HEK293 (cell line): ENCODE measurements at regions not wholly inside any gene's neighbourhood (a gene's known extent, or its start where the extent isn't known, plus 50 kb on each side); places are given as distances from the start of the nearest gene placed in this dataset.

Experiments
- CTCF ChIA-PET: fragments of 350-600 bp; formaldehyde crosslinking; extraction: SDS; loops from one replicate; lab custom pipeline; 2021; ENCODE audit warnings: antibody characterized with exemption; lab: Yijun Ruan, JAX
- POLR2A ChIA-PET: fragments of 300-600 bp; formaldehyde crosslinking; extraction: SDS; loops from one replicate; lab custom pipeline; 2020; ENCODE audit warnings: antibody characterized with exemption, inconsistent platforms; lab: Yijun Ruan, JAX
- H3K27ac ChIP-seq: fragments of 200-500 bp; sonication (Bioruptor generic); 2 replicates; pipeline ENCODE4 v1.5.1; 2014; ENCODE audit warnings: low read depth, low read length, control low read depth, inconsistent platforms; ENCODE audit errors: extremely low read depth
- H3K36me3 ChIP-seq, 2 experiments: fragments of 200-500 bp in 1 of 2; sonication (Bioruptor generic) in 1 of 2; 1 replicate in 1 of 2; 2 replicates in 1 of 2; pipeline ENCODE4 v1.5.1; 2014 to 2017; ENCODE audit warnings: inconsistent platforms in 2 of 2, low read length in 2 of 2; ENCODE audit not compliant: control insufficient read depth in 2 of 2, insufficient read depth in 1 of 2
- H3K4me1 ChIP-seq: fragments of 200-500 bp; sonication (Bioruptor generic); 2 replicates; pipeline ENCODE4 v1.5.1; 2014; ENCODE audit warnings: mild to moderate bottlenecking, low read length, inconsistent platforms; ENCODE audit not compliant: control insufficient read depth, insufficient read depth
- H3K4me3 ChIP-seq: 2 replicates; pipeline ENCODE4 v1.5.1; 2011; ENCODE audit warnings: low read depth, mild to moderate bottlenecking, control low read depth, low read length, moderate library complexity
- H3K9me3 ChIP-seq: fragments of 200-500 bp; sonication (Bioruptor generic); 2 replicates; pipeline ENCODE4 v1.5.1; 2014; ENCODE audit warnings: low read depth, low read length, inconsistent platforms; ENCODE audit not compliant: control insufficient read depth, insufficient read depth
- BCL11A ChIP-seq: fragments of 450-650 bp; formaldehyde crosslinking; IDR thresholded peaks from 2 replicates; pipeline ENCODE4 v1.5.1; 2016; ENCODE audit warnings: low read depth, missing biosample characterization, missing genetic modification characterization
- FEZF1 ChIP-seq: fragments of 450-650 bp; formaldehyde crosslinking; IDR thresholded peaks from 2 replicates; pipeline ENCODE4 v1.5.1; 2016; ENCODE audit warnings: missing biosample characterization, missing genetic modification characterization
- IKZF3 ChIP-seq: fragments of 450-650 bp; IDR thresholded peaks from 2 replicates; pipeline ENCODE4 v1.5.0; 2018; ENCODE audit warnings: missing biosample characterization, mild to moderate bottlenecking, missing genetic modification characterization, moderate library complexity
- KLF10 ChIP-seq: fragments of 450-650 bp; IDR thresholded peaks from 2 replicates; pipeline ENCODE4 v1.5.1; 2018; ENCODE audit warnings: missing biosample characterization, mild to moderate bottlenecking, missing genetic modification characterization
- KLF8 ChIP-seq: fragments of 450-650 bp; formaldehyde crosslinking; IDR thresholded peaks from 2 replicates; pipeline ENCODE4 v1.5.1; 2016; ENCODE audit warnings: missing biosample characterization, missing genetic modification characterization
- OVOL3 ChIP-seq: fragments of 450-650 bp; formaldehyde crosslinking; IDR thresholded peaks from 2 replicates; pipeline ENCODE4 v1.5.1; 2016; ENCODE audit warnings: missing biosample characterization, missing genetic modification characterization
- ZEB2 ChIP-seq: fragments of 450-650 bp; formaldehyde crosslinking; IDR thresholded peaks from 2 replicates; pipeline ENCODE4 v1.5.1; 2016; ENCODE audit warnings: missing biosample characterization, missing genetic modification characterization
- ZNF335 ChIP-seq: fragments of 450-650 bp; formaldehyde crosslinking; conservative IDR thresholded peaks from 2 replicates; pipeline ENCODE4 v1.5.1; 2016; ENCODE audit warnings: missing biosample characterization, missing genetic modification characterization
- ZNF48 ChIP-seq: fragments of 450-650 bp; formaldehyde crosslinking; IDR thresholded peaks from 2 replicates; pipeline ENCODE4 v1.5.1; 2016; ENCODE audit warnings: missing biosample characterization, missing genetic modification characterization
- ZNF510 ChIP-seq: fragments of 450-650 bp; formaldehyde crosslinking; IDR thresholded peaks from 2 replicates; pipeline ENCODE4 v1.5.1; 2018; ENCODE audit warnings: mild to moderate bottlenecking, missing genetic modification characterization, missing biosample characterization; ENCODE audit not compliant: insufficient replicate concordance
- ZNF548 ChIP-seq: fragments of 450-650 bp; formaldehyde crosslinking; IDR thresholded peaks from 2 replicates; pipeline ENCODE4 v1.5.1; 2016; ENCODE audit warnings: missing biosample characterization, missing genetic modification characterization
- ZNF600 ChIP-seq: fragments of 450-650 bp; formaldehyde crosslinking; IDR thresholded peaks from 2 replicates; pipeline ENCODE4 v1.5.1; 2016; ENCODE audit warnings: missing biosample characterization, missing genetic modification characterization
- ZNF626 ChIP-seq: fragments of 450-650 bp; sonication (Bioruptor Pico); formaldehyde crosslinking; IDR thresholded peaks from 2 replicates; pipeline ENCODE4 v1.5.1; 2018; ENCODE audit warnings: missing biosample characterization, missing genetic modification characterization, inconsistent platforms
- ZNF664 ChIP-seq: fragments of 450-650 bp; formaldehyde crosslinking; IDR thresholded peaks from 2 replicates; pipeline ENCODE4 v1.5.1; 2016; ENCODE audit warnings: missing biosample characterization, missing genetic modification characterization
- TF ChIP-seq, protein P1 (sequence below): fragments of 450-650 bp; formaldehyde crosslinking; conservative IDR thresholded peaks from 2 replicates; pipeline ENCODE4 v1.5.1; 2016; ENCODE audit warnings: low read depth, missing biosample characterization, missing genetic modification characterization
- TF ChIP-seq, protein P2 (sequence below): fragments of 450-650 bp; formaldehyde crosslinking; IDR thresholded peaks from 2 replicates; pipeline ENCODE4 v1.5.1; 2017; ENCODE audit warnings: missing biosample characterization, missing genetic modification characterization
- TF ChIP-seq, protein P3 (sequence below): fragments of 450-650 bp; formaldehyde crosslinking; IDR thresholded peaks from 2 replicates; pipeline ENCODE4 v1.5.1; 2016; ENCODE audit warnings: missing biosample characterization, missing genetic modification characterization, borderline replicate concordance
- TF ChIP-seq, protein P4 (sequence below): fragments of 450-650 bp; formaldehyde crosslinking; IDR thresholded peaks from 2 replicates; pipeline ENCODE4 v1.5.1; 2017; ENCODE audit warnings: missing biosample characterization, missing genetic modification characterization
- TF ChIP-seq, protein P5 (sequence below): fragments of 450-650 bp; formaldehyde crosslinking; conservative IDR thresholded peaks from 2 replicates; pipeline ENCODE4 v1.5.1; 2016; ENCODE audit warnings: low read depth, missing biosample characterization, missing genetic modification characterization
- TF ChIP-seq, protein P6 (sequence below): fragments of 450-650 bp; IDR thresholded peaks from 2 replicates; pipeline ENCODE4 v1.5.1; 2018; ENCODE audit warnings: missing biosample characterization, mild to moderate bottlenecking, missing genetic modification characterization

DNA sequence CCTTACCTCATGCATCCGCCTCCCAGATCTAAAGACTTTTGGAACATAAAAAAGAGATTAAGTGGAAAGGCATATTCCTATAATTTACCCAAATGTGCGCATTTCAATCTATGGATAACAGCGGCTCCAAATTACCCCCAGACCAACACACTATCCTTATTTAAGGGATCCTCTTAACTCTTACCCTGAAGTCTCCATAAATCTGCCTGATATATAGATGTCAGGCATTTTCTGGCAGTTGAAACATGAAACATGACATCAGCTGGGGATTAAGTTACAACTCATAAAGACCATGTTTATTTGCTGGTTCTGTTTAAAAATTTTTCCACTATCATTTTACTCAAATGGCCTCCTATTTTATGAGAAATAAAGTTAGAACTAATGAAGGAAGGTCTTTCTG lies 478.5 kb upstream of the SALL1 start:
- H3K4me1 ChIP-seq: peaks cover 10% of the 10 kb centered on the region
- ChIA-PET POLR2A (no interaction called here), CTCF (interaction anchor here (0.6 kb wide), 1 partner anchor 252 kb away, joined by 4 read pairs; no protein-coding TSS in a partner anchor)
- no peak overlapping the region for H3K4me3 ChIP-seq
- H3K36me3 ChIP-seq: no peaks in the 10 kb centered on the region
- peak overlapping the region; percentile 40; the same call in 1 of the 2 replicates for H3K27ac ChIP-seq
- H3K9me3 ChIP-seq: no peaks in the 10 kb centered on the region
- TF ChIP-seq ZEB2 (tag by site-specific recombination) (peak; percentile 86), ZNF335 (tag by site-specific recombination) (peak; percentile 67), ZNF548 (tag by site-specific recombination) (no peak), ZNF600 (tag by site-specific recombination) (no peak), BCL11A (tag by site-specific recombination) (no peak), KLF10 (no peak), ZNF510 (tag by site-specific recombination) (no peak), IKZF3 (tag by site-specific recombination) (0 out of 2 replicates have a peak, but pooled peaks have one; percentile 35), ZNF626 (0 out of 2 replicates have a peak, but pooled peaks have one; percentile 47), ZNF48 (tag by site-specific recombination) (no peak), OVOL3 (peak; percentile 28; the same call in 1 of the 2 replicates), FEZF1 (tag by site-specific recombination) (peak; percentile 92), ZNF664 (tag by site-specific recombination) (peak; percentile 19; the same call in 1 of the 2 replicates), KLF8 (tag by site-specific recombination) (no peak)
- TF ChIP-seq, protein P1, sequence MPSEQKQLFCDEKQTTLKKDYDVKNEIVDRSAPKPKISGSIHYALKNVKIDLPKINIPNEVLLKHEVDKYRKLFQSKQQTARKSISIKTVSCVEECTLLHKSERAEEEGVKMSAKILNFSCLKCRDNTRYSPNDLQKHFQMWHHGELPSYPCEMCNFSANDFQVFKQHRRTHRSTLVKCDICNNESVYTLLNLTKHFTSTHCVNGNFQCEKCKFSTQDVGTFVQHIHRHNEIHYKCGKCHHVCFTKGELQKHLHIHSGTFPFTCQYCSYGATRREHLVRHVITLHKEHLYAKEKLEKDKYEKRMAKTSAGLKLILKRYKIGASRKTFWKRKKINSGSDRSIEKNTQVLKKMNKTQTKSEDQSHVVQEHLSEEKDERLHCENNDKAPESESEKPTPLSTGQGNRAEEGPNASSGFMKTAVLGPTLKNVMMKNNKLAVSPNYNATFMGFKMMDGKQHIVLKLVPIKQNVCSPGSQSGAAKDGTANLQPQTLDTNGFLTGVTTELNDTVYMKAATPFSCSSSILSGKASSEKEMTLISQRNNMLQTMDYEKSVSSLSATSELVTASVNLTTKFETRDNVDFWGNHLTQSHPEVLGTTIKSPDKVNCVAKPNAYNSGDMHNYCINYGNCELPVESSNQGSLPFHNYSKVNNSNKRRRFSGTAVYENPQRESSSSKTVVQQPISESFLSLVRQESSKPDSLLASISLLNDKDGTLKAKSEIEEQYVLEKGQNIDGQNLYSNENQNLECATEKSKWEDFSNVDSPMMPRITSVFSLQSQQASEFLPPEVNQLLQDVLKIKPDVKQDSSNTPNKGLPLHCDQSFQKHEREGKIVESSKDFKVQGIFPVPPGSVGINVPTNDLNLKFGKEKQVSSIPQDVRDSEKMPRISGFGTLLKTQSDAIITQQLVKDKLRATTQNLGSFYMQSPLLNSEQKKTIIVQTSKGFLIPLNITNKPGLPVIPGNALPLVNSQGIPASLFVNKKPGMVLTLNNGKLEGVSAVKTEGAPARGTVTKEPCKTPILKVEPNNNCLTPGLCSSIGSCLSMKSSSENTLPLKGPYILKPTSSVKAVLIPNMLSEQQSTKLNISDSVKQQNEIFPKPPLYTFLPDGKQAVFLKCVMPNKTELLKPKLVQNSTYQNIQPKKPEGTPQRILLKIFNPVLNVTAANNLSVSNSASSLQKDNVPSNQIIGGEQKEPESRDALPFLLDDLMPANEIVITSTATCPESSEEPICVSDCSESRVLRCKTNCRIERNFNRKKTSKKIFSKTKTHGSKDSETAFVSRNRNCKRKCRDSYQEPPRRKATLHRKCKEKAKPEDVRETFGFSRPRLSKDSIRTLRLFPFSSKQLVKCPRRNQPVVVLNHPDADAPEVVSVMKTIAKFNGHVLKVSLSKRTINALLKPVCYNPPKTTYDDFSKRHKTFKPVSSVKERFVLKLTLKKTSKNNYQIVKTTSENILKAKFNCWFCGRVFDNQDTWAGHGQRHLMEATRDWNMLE: 0 out of 2 replicates have a peak, but pooled peaks have one; percentile 28
- TF ChIP-seq, protein P2, sequence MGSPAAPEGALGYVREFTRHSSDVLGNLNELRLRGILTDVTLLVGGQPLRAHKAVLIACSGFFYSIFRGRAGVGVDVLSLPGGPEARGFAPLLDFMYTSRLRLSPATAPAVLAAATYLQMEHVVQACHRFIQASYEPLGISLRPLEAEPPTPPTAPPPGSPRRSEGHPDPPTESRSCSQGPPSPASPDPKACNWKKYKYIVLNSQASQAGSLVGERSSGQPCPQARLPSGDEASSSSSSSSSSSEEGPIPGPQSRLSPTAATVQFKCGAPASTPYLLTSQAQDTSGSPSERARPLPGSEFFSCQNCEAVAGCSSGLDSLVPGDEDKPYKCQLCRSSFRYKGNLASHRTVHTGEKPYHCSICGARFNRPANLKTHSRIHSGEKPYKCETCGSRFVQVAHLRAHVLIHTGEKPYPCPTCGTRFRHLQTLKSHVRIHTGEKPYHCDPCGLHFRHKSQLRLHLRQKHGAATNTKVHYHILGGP (tag by site-specific recombination): 0 out of 2 replicates have a peak, but pooled peaks have one; percentile 30
- TF ChIP-seq, protein P3, sequence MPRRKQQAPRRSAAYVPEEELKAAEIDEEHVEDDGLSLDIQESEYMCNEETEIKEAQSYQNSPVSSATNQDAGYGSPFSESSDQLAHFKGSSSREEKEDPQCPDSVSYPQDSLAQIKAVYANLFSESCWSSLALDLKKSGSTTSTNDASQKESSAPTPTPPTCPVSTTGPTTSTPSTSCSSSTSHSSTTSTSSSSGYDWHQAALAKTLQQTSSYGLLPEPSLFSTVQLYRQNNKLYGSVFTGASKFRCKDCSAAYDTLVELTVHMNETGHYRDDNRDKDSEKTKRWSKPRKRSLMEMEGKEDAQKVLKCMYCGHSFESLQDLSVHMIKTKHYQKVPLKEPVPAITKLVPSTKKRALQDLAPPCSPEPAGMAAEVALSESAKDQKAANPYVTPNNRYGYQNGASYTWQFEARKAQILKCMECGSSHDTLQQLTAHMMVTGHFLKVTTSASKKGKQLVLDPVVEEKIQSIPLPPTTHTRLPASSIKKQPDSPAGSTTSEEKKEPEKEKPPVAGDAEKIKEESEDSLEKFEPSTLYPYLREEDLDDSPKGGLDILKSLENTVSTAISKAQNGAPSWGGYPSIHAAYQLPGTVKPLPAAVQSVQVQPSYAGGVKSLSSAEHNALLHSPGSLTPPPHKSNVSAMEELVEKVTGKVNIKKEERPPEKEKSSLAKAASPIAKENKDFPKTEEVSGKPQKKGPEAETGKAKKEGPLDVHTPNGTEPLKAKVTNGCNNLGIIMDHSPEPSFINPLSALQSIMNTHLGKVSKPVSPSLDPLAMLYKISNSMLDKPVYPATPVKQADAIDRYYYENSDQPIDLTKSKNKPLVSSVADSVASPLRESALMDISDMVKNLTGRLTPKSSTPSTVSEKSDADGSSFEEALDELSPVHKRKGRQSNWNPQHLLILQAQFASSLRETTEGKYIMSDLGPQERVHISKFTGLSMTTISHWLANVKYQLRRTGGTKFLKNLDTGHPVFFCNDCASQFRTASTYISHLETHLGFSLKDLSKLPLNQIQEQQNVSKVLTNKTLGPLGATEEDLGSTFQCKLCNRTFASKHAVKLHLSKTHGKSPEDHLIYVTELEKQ (tag by site-specific recombination): peak; percentile 92
- TF ChIP-seq, protein P4, sequence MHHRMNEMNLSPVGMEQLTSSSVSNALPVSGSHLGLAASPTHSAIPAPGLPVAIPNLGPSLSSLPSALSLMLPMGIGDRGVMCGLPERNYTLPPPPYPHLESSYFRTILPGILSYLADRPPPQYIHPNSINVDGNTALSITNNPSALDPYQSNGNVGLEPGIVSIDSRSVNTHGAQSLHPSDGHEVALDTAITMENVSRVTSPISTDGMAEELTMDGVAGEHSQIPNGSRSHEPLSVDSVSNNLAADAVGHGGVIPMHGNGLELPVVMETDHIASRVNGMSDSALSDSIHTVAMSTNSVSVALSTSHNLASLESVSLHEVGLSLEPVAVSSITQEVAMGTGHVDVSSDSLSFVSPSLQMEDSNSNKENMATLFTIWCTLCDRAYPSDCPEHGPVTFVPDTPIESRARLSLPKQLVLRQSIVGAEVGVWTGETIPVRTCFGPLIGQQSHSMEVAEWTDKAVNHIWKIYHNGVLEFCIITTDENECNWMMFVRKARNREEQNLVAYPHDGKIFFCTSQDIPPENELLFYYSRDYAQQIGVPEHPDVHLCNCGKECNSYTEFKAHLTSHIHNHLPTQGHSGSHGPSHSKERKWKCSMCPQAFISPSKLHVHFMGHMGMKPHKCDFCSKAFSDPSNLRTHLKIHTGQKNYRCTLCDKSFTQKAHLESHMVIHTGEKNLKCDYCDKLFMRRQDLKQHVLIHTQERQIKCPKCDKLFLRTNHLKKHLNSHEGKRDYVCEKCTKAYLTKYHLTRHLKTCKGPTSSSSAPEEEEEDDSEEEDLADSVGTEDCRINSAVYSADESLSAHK (tag by site-specific recombination): peak; percentile 70
- TF ChIP-seq, protein P5, sequence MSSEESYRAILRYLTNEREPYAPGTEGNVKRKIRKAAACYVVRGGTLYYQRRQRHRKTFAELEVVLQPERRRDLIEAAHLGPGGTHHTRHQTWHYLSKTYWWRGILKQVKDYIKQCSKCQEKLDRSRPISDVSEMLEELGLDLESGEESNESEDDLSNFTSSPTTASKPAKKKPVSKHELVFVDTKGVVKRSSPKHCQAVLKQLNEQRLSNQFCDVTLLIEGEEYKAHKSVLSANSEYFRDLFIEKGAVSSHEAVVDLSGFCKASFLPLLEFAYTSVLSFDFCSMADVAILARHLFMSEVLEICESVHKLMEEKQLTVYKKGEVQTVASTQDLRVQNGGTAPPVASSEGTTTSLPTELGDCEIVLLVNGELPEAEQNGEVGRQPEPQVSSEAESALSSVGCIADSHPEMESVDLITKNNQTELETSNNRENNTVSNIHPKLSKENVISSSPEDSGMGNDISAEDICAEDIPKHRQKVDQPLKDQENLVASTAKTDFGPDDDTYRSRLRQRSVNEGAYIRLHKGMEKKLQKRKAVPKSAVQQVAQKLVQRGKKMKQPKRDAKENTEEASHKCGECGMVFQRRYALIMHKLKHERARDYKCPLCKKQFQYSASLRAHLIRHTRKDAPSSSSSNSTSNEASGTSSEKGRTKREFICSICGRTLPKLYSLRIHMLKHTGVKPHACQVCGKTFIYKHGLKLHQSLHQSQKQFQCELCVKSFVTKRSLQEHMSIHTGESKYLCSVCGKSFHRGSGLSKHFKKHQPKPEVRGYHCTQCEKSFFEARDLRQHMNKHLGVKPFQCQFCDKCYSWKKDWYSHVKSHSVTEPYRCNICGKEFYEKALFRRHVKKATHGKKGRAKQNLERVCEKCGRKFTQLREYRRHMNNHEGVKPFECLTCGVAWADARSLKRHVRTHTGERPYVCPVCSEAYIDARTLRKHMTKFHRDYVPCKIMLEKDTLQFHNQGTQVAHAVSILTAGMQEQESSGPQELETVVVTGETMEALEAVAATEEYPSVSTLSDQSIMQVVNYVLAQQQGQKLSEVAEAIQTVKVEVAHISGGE (tag by site-specific recombination): no peak
- TF ChIP-seq, protein P6, sequence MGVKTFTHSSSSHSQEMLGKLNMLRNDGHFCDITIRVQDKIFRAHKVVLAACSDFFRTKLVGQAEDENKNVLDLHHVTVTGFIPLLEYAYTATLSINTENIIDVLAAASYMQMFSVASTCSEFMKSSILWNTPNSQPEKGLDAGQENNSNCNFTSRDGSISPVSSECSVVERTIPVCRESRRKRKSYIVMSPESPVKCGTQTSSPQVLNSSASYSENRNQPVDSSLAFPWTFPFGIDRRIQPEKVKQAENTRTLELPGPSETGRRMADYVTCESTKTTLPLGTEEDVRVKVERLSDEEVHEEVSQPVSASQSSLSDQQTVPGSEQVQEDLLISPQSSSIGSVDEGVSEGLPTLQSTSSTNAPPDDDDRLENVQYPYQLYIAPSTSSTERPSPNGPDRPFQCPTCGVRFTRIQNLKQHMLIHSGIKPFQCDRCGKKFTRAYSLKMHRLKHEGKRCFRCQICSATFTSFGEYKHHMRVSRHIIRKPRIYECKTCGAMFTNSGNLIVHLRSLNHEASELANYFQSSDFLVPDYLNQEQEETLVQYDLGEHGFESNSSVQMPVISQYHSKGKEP: peak; percentile 57; the same call in 1 of the 2 replicates
